NCI-H524 (cell line): ENCODE measurements at regions not wholly inside any gene's neighbourhood (a gene's known extent, or its start where the extent isn't known, plus 50 kb on each side); places are given as distances from the start of the nearest gene placed in this dataset.

ENCODE experiments used
- DNase-seq, 2 experiments: peaks; one replicate each; lab custom pipeline; 2025; lab: John Stamatoyannopoulos, UW

GRCh38 chr5:30846171-30846570 lies 347.3 kb upstream of the CDH6 start:
- no peak for DNase-seq

DNA sequence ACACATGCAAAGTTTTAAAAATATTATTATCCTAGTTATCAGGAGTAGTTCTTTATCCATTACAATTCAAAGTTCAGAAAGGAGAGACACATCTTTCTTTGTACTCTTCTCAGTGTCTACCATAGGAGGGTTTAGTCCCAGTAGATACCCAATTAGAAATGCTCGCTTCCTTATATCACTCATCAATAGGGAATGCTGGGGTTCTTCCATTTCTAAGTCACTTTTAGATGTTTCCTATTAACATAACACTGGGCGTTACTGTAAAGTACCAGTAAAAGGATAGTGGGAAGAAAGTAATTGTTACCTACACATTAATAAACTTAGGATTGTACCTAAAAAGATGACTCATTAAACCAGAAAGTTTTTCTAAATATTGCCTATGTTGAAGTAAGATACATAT lies 348.3 kb upstream of the CDH6 start:
- DNase-seq, result no peak

DNA sequence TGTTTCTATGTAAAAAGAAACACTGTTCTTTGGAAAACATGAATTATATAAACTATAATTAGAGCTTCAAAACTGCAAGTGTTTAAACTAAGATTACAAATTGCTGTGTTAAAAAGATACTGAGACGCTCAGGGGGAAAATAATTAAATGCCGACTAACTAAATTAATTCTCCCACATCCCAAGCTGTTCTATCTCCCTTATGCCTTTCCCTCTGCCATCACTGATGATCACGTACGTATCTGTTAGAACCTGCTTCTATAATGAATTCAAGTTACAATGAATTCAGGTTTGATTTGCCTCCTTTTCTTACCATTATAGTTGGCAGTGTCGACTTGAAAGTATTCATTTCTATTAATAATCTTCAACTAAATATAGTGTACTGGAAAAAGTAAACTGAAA lies 349.9 kb upstream of the CDH6 start:
- no peak for DNase-seq

DNA sequence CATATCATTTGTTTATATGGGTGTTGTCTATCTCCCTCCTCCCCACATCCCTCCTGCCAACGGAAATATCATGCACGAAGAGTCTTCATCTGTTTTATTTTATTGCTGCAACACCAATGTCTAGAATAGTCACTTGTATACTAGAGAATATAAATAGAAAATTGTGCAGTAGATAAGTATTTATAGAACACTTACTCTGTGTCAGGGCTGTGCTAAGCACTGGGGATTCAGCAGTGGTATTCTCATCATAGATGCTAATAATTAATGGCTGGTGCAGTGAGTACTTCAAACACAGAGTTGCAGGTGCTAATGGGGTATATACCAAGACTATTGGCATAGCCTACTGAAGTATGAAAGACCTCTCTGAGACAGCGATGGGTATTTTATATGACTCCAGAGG lies 353.5 kb upstream of the CDH6 start:
- no peak for DNase-seq

- DNase-seq, result no peak
Observed at GRCh38 chr5:30838936-30839496, 354.5 kb upstream of the CDH6 start.

GRCh38 chr5:30832519-30832918 lies 361.0 kb upstream of the CDH6 start:
- DNase-seq, result no peak

GRCh38 chr5:30831605-30832004 lies 361.9 kb upstream of the CDH6 start:
- no peak for DNase-seq

- DNase-seq, result no peak
Observed at GRCh38 chr5:30831123-30831522, 362.4 kb upstream of the CDH6 start.

GRCh38 chr5:30811298-30811697 lies 382.2 kb upstream of the CDH6 start:
- DNase-seq, result no peak

DNA sequence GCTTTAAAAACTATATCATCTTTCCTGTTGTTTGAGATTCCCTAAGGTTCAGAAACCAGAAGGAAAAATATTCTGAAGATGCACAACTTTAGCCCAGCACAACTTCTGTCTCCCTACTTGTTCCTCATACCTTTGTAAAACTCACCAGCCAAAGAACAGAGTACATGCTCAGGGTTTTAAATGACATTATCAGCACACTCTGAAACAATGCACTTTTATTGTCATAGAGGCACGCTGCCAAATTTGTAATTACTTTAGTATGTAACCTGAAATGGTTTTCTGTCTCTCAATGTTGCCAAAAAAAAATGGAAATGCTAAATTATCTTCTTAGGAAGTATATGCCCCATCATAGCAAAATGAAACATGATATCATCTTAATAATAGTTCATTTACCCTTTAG lies 383.6 kb upstream of the CDH6 start:
- no peak for DNase-seq

- peak; percentile 17 to 74 for DNase-seq
Observed at GRCh38 chr5:30808996-30809395, 384.5 kb upstream of the CDH6 start.

DNA sequence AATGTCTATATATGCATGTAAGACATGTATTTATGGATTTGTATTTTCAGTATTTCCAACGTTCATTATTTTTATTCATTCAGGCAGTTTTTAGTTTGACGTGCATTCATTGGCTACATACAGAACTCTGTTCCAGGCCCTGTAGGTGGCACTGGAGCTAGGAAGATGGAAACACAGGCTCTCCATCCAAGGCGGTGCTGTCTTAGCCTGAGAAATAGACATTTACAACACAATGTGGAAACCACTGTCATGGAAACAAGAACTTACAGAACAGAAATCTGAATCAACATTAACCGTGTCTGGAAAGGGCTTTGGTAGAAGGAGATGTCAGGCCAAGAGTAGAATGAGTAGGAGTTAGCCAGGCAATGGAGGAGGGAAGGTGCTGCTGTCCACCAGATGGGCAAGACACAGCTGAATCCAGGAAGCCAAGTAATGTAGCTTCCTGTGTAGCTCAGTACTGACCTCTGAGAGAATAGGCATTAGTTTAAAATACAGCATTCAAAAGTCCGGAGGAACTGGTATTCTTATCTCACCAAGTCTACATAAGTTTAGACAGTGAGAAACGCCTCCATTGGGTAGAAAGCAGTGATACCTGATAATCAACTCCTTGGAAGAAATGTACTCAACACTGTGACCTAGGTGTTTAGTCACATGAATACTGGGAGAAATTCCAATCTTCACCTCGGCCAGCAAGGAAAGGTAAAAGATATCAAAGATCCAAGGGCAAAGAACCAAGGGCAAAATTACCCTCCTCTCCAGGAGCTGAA lies 388.6 kb upstream of the CDH6 start:
- DNase-seq, result no peak

- DNase-seq, result no peak
Observed at GRCh38 chr5:30802961-30803705, 390.4 kb upstream of the CDH6 start.

- no peak for DNase-seq
Observed at GRCh38 chr5:30781643-30782042, 411.8 kb upstream of the CDH6 start.

- no peak for DNase-seq
Observed at GRCh38 chr5:30768056-30768690, 425.3 kb upstream of the CDH6 start.

GRCh38 chr5:30765706-30766105 lies 427.8 kb upstream of the CDH6 start:
- DNase-seq, result no peak

DNA sequence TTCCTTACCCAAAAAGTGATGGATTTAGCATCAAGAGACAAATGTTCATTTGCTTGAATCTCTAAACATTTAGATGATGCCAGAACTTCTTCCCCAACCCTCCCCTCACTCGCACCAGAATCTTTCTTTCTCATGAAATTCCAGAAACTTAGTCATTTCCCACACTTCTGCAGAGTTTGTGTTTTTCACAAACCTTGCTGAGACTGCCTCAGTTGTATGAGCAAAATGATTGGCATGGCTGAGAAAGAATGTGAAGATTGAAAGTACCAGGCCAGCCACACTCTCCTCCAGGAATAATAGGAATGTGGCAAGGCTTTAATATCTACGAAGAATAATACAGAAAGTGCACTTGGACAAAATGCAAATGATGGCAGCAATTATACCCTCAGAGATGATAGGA lies 428.3 kb upstream of the CDH6 start:
- DNase-seq, result no peak

GRCh38 chr5:30764704-30765103 lies 428.8 kb upstream of the CDH6 start:
- no peak for DNase-seq

DNA sequence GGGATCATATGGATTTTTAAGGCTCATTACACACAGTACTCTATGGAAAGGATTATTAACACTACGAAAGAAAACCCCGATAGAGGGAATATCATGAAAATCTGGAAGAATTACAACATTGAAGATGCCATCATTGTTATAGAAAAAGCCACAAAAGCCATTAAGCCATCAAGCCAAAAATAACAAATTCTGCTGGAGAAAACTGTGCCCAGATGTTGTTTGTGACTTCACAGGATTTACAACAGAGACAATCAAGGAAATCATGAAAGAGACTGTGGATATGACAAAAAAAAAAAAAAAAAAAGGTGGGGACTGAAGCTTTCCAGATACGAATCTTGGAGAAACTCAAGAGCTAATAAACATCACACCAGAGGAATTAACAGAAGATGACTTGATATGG lies 433.8 kb upstream of the CDH6 start:
- no peak for DNase-seq

- no peak for DNase-seq
Observed at GRCh38 chr5:30752015-30752414, 441.5 kb upstream of the CDH6 start.

- no peak for DNase-seq
Observed at GRCh38 chr5:30749971-30750370, 443.5 kb upstream of the CDH6 start.

- no peak for DNase-seq
Observed at GRCh38 chr5:30747412-30747811, 446.1 kb upstream of the CDH6 start.

GRCh38 chr5:30736669-30737068 lies 456.8 kb upstream of the CDH6 start:
- DNase-seq, result no peak
